ENCODE measurements at regions not wholly inside any gene's neighbourhood (a gene's known extent, or its start where the extent isn't known, plus 50 kb on each side); places are given as distances from the start of the nearest gene placed in this dataset.

- no peak for TF ChIP-seq POLR2A (IDR thresholded peaks at IDR 0.05)
- no peak for TF ChIP-seq CTCF (IDR thresholded peaks at IDR 0.05 in 8 of 11, conservative IDR thresholded peaks at IDR 0.05 in 3 of 11)
Measured at GRCh38 chr4:180059216-180059881, 2183.9 kb upstream of the TENM3 start.
